Posterior cingulate gyrus (tissue), 11 donors: ENCODE measurements at regions not wholly inside any gene's neighbourhood (a gene's known extent, or its start where the extent isn't known, plus 50 kb on each side); places are given as distances from the start of the nearest gene placed in this dataset.
"Not testable (repeated sequence)": the region's sequence is repeated elsewhere in the genome, so short reads cannot be mapped to it uniquely, and the experiment has no call there.

Source experiments
- DNase-seq, 10 donors: peaks; one replicate each; pipeline versions ENCODE4 v3.0.0 to v3.0.0-alpha.2; 2020 to 2021; ENCODE audit warnings: mixed read lengths in 3 of 10
- intact Hi-C: fragments of 100-400 bp; cut with DNase I; formaldehyde crosslinking; loops from one replicate; pipeline ENCODE4 v1.15.1; 2023

DNA sequence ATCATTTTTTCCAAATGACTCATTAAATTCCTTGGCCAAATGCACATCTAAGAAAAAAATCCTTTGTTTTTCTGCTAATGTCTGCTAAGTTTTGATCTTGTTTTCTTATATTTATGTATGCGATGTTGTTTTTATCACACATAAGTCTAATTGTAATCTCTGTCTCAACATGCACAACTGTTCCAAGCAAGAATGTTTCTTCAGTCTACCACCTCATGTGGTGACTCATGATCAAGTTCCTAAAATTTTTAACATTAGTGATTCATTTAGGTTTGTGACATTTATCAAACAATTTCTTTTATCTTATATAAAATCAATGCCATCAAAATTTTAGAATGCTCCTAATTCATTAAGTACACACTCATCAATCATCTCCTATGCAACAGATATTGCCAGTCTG, 763.9 kb upstream of the FAM174A start:
- intact Hi-C loops = no loop called here
- DNase-seq = no peak

DNA sequence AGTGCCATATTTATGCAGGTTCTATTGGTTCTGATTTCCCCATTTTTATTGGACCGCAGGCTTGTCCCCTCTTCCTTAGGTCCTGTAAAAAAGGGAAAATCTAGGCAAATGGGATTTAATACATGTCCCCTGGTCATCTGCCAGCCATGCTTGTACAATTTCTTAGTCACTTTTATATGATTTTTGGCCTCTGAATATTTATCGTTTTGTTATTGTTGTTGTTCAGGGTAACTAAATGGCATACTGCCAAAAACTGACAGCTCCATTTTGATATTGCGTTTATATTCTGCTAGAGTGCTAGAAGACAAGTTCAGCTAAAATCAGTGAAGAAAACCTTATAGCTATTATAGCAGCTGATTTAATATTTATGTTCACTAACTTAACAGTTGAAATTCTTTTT, 770.2 kb upstream of the FAM174A start:
- intact Hi-C loops = no loop called here
- no peak for DNase-seq

DNA sequence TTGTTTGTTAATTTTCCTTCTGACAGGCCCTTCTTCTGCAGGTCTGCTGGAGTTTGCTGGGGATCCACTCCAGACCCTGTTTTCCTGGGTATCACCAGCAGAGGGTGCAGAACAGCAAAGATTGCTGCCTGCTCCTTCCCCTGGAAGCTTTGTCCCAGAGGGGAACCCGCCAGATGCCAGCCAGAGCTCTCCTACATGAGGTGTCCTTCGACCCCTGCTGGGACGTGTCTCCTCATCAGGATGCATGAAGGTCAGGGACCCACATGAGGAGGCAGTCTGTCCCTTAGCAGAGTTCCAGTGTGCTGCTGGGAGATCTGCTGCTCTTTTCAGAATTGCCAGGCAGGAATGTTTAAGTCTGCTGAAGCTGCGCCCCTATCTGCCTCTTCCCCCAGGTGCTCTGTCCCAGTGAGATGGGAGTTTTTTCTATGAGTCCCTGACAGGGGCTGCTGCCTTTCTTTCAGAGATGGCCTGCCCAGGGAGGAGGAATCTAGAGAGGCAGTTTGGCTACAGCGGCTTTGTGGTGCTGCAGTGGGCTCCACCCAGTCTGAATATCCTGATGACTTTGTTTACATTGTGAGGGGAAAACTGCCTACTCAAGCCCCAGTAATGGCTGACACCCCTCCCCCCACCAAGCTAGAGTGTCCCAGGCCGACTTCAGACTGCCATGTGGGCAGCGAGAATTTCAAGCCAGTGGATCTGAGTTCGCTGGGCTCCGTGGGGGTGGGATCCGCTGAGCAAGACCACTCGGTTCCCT, 772.0 kb upstream of the FAM174A start:
- peak in 1 of 10 donors; percentile 62 for DNase-seq
- intact Hi-C loops = no loop called here

DNA sequence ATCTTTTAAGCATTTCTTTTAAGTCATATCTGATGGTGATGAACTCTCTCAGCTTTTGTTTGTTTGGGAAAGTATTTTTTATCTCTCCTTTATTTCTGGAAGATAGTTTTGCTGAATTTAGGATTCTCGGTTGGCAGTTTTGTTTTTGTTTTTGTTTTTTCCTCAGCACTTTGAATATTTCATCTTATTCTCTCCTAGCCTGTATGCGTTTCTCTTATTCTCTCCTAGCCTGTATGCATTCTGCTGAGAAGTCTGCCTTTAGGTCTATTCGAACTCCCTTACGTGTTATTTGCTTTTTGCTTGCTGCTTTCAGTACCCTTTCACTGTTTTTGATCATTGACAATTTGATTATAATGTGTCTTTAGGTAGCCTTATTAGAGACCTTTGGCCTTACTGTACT, 787.8 kb upstream of the FAM174A start:
- DNase-seq = no peak
- intact Hi-C loops = no loop called here

DNA sequence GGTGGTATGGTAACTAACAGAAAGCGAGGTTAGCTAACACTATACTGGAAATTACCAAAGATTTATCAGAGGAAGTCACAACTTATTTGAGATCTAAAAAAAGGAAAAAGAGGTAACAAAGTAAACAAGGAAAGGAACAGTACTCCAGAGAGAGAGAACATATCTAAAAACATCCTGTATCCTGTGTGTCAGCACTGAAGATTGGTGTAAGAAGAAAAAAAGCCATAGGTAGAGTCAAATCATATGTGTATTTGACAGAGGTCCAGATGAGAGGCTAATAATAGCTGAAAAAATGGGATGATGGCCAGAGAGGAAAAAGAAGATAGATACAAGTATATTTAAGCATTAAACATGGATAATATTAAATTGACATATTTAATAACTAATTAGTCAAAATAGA, 802.0 kb upstream of the FAM174A start:
- DNase-seq, intact Hi-C loops: not testable (repeated sequence)

DNA sequence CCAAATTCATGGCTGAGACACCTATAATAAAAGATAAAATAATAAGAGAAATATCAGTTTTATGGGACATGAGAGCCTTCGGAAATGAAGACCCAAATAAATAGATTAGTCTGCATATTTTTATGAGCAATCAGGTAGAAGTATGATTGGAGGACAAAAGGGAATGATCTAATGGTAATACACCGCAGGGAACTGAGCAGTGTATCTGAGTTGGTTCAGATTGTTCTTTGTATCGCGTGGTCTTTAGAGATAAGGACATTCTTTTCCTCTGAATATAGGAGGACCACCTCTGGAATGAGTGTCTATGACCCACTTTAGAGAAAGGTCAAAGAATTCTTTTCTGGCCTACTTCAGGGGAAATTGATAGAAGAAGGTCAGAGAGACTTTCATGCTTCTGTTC, 801.8 kb upstream of the CHD1 start:
- intact Hi-C loops, DNase-seq: not testable (repeated sequence)

DNA sequence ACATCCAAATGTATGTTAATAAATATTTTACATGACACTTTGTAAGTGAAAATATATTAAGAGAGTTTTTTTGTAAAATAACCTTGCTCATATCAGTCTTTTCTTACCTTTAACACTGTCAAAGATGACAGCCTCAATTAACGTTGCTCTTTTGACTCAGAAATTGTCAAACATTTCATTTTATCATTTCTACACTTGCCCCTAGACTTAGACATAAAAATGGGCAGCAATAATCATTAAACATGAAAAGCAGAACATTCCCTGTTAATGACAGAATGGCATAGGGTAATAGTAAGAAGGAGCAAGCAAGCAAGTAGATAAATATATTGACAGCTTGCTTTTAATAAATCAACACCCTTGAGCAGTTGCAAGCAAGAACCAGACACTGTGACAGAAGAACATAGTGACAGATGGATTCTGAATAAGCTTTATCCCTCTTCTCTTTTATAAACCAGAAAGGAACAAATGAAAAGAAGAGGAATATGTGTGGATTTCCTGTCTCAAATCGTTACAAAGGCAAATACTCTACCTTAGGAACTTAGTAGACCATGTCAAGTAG, 796.0 kb upstream of the CHD1 start:
- intact Hi-C loops = no loop called here
- no peak for DNase-seq

DNA sequence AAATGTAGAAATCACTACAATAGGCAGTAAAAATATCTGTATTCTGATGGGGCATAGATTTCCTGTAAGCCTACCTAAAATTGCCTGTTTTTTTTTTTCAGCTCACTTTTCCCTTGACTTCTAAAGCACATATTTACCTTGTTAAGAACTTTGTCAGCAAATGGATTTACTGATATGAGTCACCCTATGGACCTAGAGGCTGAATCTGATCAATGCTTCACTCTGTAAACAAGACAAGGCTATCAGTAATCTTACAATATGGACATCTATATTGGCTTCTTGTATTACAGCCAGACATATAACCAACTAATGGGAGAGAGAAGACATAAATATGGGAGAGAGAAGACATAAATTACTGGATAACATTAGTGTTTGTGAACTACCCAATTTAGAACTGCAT, 792.7 kb upstream of the CHD1 start:
- intact Hi-C loops = no loop called here
- DNase-seq = no peak

DNA sequence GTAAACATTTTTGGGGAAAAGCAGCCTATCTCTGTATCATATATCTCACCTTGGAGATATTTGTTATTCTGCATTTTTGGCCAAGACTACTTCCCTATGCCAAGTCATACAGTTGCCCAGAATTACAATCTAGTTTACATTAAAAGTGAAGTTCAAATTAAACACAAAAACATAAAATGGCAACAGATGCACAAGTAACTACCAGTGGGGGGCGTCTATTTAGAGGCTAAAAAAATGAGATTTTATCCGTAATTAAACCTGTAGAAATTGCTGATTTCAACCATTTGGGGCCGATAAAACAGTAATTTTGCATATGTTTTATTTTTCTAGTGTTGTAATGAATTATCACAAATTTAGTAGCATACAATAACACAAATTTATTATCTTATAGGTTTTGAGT, 787.1 kb upstream of the CHD1 start:
- DNase-seq = no peak
- intact Hi-C loops = no loop called here

DNA sequence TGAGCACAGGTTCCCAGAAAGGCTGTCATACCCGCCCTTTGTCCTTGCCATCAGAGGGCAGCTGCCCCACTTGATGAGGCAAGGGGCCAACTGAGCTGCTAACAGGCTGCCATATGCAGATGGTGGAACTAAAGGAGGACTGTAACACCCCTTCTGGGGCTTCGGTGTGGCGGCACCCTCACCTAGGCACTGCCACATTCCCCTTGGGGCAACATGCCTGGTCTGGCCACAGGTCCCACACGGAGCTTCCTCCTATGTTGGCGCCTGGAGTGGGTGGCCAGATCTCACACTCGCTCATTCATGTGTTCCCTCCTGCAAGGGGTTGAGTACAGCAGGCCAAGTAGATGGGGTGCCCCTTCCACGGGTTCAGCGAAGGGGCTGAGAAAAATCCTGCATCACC, 777.4 kb upstream of the CHD1 start:
- peak in 3 of 10 donors; percentile 35 to 66 (median 55) for DNase-seq
- intact Hi-C loops = no loop called here

DNA sequence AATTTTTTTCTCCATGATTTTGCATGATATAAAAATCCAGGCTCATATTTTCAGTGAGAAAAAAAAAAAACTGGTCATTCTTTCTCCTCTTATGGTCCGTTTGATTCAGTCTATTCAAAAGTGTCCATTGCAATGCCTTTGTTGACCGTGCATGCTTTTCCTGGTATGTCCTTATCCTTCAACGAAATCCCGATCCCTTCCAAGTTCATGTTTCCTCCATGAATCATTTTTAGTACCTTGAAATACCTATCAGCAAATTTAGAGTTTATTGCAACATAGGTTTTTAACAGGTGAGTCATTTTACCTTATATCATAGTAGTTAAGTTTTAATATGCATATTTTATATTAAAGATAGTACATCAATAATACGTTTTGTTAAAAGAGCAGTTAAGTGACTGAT, 773.8 kb upstream of the CHD1 start:
- no peak for DNase-seq
- intact Hi-C loops = no loop called here

DNA sequence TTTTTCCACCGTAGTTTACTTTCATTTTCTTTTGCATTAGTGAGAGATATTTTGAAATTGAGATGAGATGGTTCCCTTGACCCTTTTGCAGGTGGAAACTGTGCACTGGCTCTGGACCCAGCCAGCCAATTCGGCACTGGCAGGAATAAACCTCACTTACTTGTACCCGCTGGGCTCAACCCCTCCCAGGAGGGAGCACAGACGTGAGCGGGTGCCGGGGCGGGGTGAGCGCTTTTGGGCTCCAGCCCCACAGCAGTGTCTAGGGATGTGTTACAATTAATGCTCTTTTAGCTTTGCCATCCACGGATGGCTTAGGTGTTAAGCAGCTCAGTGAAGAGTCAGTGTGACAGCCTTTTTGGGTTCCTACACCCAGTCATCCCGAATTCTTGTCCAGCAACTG, 766.1 kb upstream of the CHD1 start:
- peak in 2 of 10 donors; percentile 42 to 64 for DNase-seq
- intact Hi-C loops = no loop called here

DNA sequence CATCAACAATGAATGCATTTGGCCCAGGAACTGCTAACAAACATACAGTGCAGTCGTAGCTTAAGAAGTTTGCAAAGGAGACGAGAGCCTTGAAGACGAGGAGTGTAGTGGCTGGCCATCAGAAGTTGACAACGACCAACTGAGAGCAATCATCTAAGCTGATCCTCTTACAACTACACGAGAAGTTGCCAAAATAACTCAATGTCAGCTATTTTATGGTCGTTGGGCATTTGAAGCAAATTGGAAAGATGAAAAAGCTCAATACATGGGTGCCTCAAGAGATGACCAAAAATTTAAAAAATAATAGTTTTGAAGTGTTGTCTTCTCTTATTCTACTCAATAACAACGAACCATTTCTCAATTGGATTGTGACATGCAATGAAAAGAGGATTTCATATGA, 757.7 kb upstream of the CHD1 start:
- intact Hi-C loops = no loop called here
- no peak for DNase-seq

DNA sequence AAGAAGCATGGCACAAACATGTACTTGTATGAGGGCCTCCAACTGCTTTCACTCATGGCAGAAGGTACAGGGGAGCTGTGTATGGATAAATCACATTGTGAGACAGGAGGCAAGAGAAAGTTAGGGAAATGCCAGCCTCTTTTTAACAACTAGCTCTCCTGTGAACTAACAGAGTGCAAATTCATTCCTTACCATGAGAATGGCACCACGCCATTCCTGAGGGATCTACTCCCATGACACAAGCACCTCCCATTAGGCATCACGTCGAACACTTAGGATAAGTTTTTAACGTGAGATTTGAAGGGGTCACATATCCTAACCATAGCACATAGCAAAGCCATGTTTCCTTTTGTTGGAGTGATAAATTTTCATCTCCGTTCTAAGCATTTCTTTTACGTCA, 747.2 kb upstream of the CHD1 start:
- intact Hi-C loops = no loop called here
- no peak for DNase-seq

DNA sequence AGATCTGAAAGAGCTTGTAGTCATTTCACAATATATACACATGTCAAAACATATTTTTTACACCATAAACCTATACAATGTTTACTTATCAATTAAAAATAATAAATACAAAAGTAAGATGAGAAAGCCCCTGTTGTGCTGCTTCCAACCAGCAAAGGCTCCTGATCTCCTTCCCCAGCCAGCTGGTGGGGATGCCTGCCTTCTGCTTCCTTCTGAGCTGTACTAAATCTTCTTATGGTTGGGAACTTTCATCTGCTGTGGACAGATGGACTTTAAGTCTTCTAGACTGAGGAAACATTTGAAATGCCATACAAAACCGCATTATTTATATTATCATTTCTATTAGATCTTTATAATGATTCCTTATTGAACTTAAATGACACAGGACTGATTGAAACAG, 745.3 kb upstream of the CHD1 start:
- intact Hi-C loops = no loop called here
- no peak for DNase-seq

DNA sequence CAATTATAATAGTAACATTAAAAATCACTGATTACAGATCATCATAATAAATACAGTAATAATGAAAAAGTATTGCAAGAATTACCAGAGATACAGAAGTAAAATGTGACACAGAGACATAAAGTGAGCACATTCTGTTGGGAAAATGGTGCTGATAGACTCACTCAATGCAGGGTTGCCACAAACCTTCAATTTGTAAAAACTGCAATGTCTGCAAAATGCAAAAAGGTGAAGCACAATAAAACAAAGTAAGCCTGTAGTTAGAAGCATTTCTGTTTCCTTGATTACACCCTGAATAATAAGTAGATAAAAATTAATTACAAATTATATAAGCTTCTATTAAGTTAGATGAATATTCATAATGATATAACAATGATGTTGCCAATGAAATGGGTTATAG, 736.2 kb upstream of the CHD1 start:
- DNase-seq = no peak
- intact Hi-C loops = no loop called here

DNA sequence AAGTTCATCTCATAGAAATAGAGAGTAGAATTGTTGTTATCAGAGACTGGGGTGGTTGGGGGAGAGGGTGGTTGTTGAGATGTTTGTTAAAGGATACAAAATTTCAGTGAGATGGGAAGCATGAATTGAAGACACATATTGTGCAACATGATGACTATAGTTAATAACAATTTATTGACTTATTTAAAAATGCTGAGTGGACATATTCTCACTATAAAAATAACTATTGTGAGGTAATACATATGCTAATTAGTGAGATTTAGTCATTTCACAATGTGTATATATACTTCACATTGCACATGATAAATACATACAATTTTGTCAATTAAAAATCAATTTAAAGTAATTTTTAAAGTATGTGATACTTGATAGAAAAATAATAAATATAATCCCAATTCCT, 722.5 kb upstream of the CHD1 start:
- intact Hi-C loops = no loop called here
- DNase-seq = no peak

DNA sequence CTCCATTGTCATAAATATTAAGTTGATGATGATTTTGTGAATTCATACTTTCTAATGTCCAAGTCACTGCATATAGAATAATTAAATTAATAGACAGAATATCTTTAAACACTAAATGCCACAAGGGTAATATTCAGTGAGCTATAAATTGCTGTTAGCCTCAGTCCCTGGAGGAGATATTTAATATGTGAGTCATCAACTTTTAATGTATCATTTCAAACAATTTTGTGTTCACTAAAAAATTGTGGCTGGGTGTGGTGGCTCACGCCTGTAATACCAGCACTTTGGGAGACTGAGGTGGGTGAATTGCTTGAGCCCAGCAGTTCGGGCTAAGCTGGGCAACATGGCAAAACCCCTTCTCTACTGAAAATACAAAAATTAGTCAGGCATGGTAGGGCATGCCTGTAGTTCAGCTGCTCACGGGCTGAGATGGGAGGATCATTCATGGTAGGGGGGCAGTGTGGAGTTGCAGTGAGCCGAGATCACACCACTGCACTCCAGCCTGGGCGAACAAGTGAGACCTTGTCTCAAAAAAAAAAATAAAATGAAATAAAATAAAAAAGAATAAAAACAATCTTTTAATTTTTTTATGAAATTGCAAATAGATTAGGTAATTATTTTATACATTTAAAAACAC, 717.3 kb upstream of the CHD1 start:
- peak in 1 of 10 donors; percentile 37 for DNase-seq
- intact Hi-C loops = no loop called here

DNA sequence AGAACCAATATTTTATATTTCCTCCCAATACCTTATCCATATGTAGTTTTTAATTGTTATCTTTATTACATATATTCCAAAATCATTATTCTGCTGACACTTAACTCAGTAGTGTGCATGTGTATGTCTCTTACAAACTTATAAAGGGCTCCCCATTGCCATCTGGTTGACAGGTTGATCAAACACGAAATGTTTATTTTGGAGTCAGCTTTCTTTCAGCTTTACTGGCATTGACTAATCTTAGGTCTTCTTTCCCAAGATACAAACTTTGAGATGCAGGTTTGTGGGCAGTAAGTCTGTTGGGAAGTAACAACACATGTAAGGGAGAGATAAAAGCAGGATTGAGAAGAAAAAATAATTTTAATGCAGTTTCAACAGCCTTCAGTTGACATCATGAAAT, 716.0 kb upstream of the CHD1 start:
- intact Hi-C loops = no loop called here
- DNase-seq = no peak

DNA sequence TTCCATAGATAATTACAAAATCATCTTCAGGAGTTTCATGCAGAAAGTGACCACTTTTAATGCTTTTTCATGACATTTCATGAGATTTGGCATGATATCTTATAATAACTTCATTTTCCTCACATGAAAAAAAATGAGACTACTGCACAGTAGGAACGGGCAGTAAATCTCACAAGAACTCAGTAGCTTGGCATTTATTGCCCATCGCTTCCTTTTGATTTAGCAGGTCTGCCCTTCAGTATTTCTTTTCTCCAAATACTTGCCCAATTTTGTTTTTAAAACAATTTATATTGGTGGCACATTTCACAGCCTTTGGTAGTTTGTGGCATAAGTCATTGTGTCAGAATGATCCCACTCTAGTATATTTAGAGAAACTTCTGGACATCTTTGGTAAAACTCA, 711.8 kb upstream of the CHD1 start:
- DNase-seq = no peak

DNA sequence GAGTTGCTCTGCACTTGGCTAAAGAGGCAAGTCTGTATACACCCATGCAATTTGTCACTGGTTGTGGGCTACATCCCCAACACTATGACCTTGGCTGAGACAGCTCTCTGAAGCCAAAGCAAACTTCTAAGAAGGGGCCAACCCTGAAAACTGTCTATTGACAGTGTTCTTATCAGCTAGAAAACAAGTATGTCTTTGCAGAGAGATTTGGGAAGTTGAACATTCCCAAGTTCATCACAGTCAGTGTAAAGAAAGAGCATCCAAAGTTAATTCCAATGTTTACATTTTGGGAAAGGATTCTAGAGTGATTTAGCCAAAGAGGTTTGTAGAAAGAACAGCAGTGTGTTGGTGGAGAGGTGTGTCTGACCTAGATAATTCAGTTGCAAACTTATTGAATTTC, 711.1 kb upstream of the CHD1 start:
- no peak for DNase-seq
- intact Hi-C loops = no loop called here

More for the DNA sequence above, 711.8 kb upstream of the CHD1 start:
- intact Hi-C loops = no loop called here

DNA sequence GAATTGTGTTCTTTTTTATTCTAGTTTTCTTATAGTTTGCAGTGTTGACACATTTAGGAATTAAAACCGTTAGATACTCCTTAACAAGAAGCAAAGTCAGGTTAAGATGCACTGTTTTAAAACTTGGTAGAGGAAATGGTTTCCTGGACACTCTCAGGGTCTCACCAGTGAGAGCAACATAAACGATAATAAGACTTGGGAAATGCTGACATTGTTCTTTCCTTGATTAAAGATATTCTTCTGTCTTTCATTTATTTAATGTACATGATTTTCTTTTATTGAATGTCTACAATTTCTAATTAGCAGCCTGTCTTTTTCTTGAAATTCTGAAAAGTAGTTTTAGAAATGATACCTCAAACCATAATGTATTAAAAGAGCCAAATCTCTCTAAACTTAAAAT, 707.9 kb upstream of the CHD1 start:
- intact Hi-C loops = no loop called here
- DNase-seq = no peak
